A549 (cell line): ENCODE measurements at regions not wholly inside any gene's neighbourhood (a gene's known extent, or its start where the extent isn't known, plus 50 kb on each side); places are given as distances from the start of the nearest gene placed in this dataset.
"Not testable (repeated sequence)": the region's sequence is repeated elsewhere in the genome, so short reads cannot be mapped to it uniquely, and the experiment has no call there.

ENCODE experiments used
- ATAC-seq, 2 experiments: fragments of 200-7000 bp in 1 of 2; fragments of >200 bp in 1 of 2; cut with Nextera tagmentation in 1 of 2; cut with Tn5 transposase in 1 of 2; 3 replicates each; pipeline versions ENCODE4 v1.8.0 to v1.9.1; 2018 to 2020; ENCODE audit warnings: mild to moderate bottlenecking in 1 of 2, moderate library complexity in 1 of 2
- CTCF ChIA-PET: fragments of 300-600 bp; sonication (Branson Sonifier 250); formaldehyde crosslinking; extraction: SDS; loops from one replicate; lab custom pipeline; 2021; ENCODE audit warnings: antibody characterized with exemption, inconsistent platforms; lab: Yijun Ruan, JAX
- POLR2A ChIA-PET: fragments of 350-600 bp; formaldehyde crosslinking; extraction: SDS; loops from one replicate; lab custom pipeline; 2021; ENCODE audit warnings: antibody characterized with exemption, inconsistent platforms; lab: Yijun Ruan, JAX
- DNase-seq, 2 experiments: peaks; one replicate each; pipeline versions ENCODE4 v3.0.0 to v3.0.0-alpha.2; 2011 to 2016; ENCODE audit warnings: low read depth in 1 of 2, low spot score in 1 of 2
- FAIRE-seq: peaks from 2 replicates; lab custom pipeline; 2011; peaks lifted over from hg19 to GRCh38; lab: Jason Lieb, UNC
- H3K27ac ChIP-seq, 2 experiments: fragments of >200 bp; sonication (Bioruptor Twin); formaldehyde crosslinking; 3 replicates each; pipeline ENCODE4 v1.5.1; 2016 to 2017
- H3K4me1 ChIP-seq: fragments of >200 bp; sonication (Bioruptor Twin); formaldehyde crosslinking; 3 replicates; pipeline ENCODE4 v1.6.1; 2016
- H3K4me2 ChIP-seq: fragments of >200 bp; sonication (Bioruptor Twin); formaldehyde crosslinking; 3 replicates; pipeline ENCODE4 v1.6.1; 2016
- H3K4me3 ChIP-seq: fragments of >200 bp; sonication (Bioruptor Twin); formaldehyde crosslinking; 3 replicates; pipeline ENCODE4 v1.5.1; 2016
- H3K9me3 ChIP-seq: fragments of >200 bp; sonication (Bioruptor Twin); formaldehyde crosslinking; 3 replicates; pipeline ENCODE4 v1.6.1; 2016
- BHLHE40 ChIP-seq: IDR thresholded peaks from 2 replicates; pipeline ENCODE4 v1.6.1; 2012; ENCODE audit warnings: low read depth, low read length, inconsistent platforms
- EP300 ChIP-seq, 2 experiments: fragments of >200 bp; sonication (Bioruptor Twin); formaldehyde crosslinking; IDR thresholded peaks; 2 replicates in 1 of 2; 3 replicates in 1 of 2; pipeline ENCODE4 v1.6.1; 2016 to 2017
- ESRRA ChIP-seq: fragments of 150-350 bp; IDR thresholded peaks from 2 replicates; pipeline ENCODE4 v1.6.1; 2014; ENCODE audit warnings: mild to moderate bottlenecking, low read length, borderline replicate concordance
- FOSB ChIP-seq: fragments of 250-450 bp; sonication (Bioruptor Pico); IDR thresholded peaks from 2 replicates; pipeline ENCODE4 v1.5.0; 2020; ENCODE audit warnings: mild to moderate bottlenecking, moderate library complexity
- FOSL2 ChIP-seq, 2 experiments: fragments of 450-650 bp in 1 of 2; fragments of >200 bp in 1 of 2; sonication (Bioruptor Twin) in 1 of 2; formaldehyde crosslinking; IDR thresholded peaks; 2 replicates each; pipeline versions ENCODE4 v1.5.0 to v1.6.1; 2016 to 2020; ENCODE audit warnings: mild to moderate bottlenecking in 1 of 2, moderate library complexity in 1 of 2
- FOXS1 ChIP-seq: fragments of 250-450 bp; sonication (Bioruptor Pico); IDR thresholded peaks from 2 replicates; pipeline ENCODE4 v1.5.0; 2020; ENCODE audit warnings: mild to moderate bottlenecking, moderate library complexity
- JUN ChIP-seq, 2 experiments: fragments of >200 bp; sonication (Bioruptor Twin); formaldehyde crosslinking; IDR thresholded peaks; 2 replicates in 1 of 2; 3 replicates in 1 of 2; pipeline ENCODE4 v1.6.1; 2016 to 2017
- JUNB ChIP-seq: fragments of >200 bp; sonication (Bioruptor Twin); formaldehyde crosslinking; IDR thresholded peaks from 2 replicates; pipeline ENCODE4 v1.6.1; 2016
- MAZ ChIP-seq: fragments of 150-350 bp; IDR thresholded peaks from 2 replicates; pipeline ENCODE4 v1.6.1; 2014; ENCODE audit warnings: antibody characterized with exemption, low read depth, low read length, borderline replicate concordance
- NFE2L2 ChIP-seq: fragments of 150-350 bp; conservative IDR thresholded peaks from 2 replicates; pipeline ENCODE4 v1.6.1; 2014; ENCODE audit warnings: low read length
- PHF8 ChIP-seq: fragments of 200-600 bp; sonication (generic); IDR thresholded peaks from 2 replicates; pipeline ENCODE4 v1.6.1; 2016; ENCODE audit warnings: low read depth, mild to moderate bottlenecking, antibody characterized with exemption, moderate library complexity, borderline replicate concordance
- POLR2A ChIP-seq: IDR thresholded peaks from 2 replicates; pipeline ENCODE4 v1.6.1; 2012; ENCODE audit warnings: mild to moderate bottlenecking, low read length
- POLR2AphosphoS2 ChIP-seq: conservative IDR thresholded peaks from 2 replicates; pipeline ENCODE4 v1.6.1; 2012; ENCODE audit warnings: low read length, improper control_type of control experiment, inconsistent platforms
- ZC3H11A ChIP-seq: fragments of 450-650 bp; IDR thresholded peaks from 2 replicates; pipeline ENCODE4 v1.6.1; 2014; ENCODE audit warnings: antibody characterized with exemption, mild to moderate bottlenecking
- ZSCAN20 ChIP-seq: fragments of 250-450 bp; sonication (Bioruptor Pico); IDR thresholded peaks from 2 replicates; pipeline ENCODE4 v1.8.0; 2022; ENCODE audit warnings: mild to moderate bottlenecking, moderate library complexity
- WGBS: methylation state at CpG from one replicate; pipeline ENCODE4 v1.1.6; 2017; ENCODE audit errors: missing lambda C conversion rate; 5-methylcytosine and 5-hydroxymethylcytosine counted together
- TF ChIP-seq, protein P1 (sequence below): fragments of 250-450 bp; sonication (Bioruptor Pico); IDR thresholded peaks from 2 replicates; pipeline ENCODE4 v1.5.0; 2020; ENCODE audit warnings: low read depth, mild to moderate bottlenecking, moderate library complexity
- TF ChIP-seq, protein P2 (sequence below): IDR thresholded peaks from 2 replicates; pipeline ENCODE4 v1.6.1; 2012; ENCODE audit warnings: low read depth, borderline replicate concordance
- TF ChIP-seq, protein P3 (sequence below): fragments of >200 bp; sonication (Bioruptor Twin); formaldehyde crosslinking; IDR thresholded peaks from 2 replicates; pipeline ENCODE4 v1.6.1; 2016

DNA sequence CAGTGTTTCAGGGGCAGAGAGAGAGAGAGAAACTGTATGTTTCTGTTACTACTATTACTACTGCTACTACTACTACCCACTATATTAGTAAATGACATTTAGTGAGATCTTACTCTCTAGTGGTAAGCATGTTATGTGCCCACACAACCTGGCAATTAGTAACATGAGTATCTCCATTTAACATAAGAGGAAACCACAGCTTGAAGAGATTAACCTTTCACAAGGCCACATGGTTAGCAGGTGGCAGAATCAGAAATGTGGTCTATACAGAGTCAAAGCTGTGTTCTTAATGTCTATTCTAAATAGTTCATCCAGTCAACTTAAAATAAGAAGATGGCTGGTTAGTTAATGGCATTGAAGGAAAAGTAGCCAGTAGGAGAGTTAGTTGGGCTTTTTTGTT, 961.6 kb downstream of the MCTP2 start (continued):
- TF ChIP-seq FOSB (CRISPR knock-in tag) (no peak), ESRRA (no peak), NFE2L2 (no peak), POLR2AphosphoS2 (no peak), JUNB (no peak)
- TF ChIP-seq, protein P1, sequence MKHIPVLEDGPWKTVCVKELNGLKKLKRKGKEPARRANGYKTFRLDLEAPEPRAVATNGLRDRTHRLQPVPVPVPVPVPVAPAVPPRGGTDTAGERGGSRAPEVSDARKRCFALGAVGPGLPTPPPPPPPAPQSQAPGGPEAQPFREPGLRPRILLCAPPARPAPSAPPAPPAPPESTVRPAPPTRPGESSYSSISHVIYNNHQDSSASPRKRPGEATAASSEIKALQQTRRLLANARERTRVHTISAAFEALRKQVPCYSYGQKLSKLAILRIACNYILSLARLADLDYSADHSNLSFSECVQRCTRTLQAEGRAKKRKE (CRISPR knock-in tag): no peak

DNA sequence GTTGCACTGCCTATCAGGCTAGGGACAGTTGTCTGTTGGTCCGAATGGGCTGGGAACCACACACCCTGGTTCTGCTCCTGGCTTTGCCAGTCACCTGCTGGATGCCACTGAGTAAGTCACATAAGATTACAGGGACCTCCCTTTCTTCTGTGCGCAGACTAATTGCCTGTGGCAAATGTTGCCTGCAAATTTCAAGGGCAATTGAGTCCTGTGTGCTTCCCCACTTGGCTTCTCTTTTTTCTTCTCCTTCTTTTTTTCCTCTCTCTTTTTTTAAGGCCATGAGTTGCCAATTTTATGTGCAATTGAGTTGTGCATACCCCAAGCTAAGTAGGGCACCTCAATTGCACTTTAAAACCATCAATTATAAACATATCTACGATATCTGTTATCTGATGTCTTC, 963.4 kb downstream of the MCTP2 start:
- POLR2A ChIA-PET: no interaction called here
- TF ChIP-seq, protein P2, sequence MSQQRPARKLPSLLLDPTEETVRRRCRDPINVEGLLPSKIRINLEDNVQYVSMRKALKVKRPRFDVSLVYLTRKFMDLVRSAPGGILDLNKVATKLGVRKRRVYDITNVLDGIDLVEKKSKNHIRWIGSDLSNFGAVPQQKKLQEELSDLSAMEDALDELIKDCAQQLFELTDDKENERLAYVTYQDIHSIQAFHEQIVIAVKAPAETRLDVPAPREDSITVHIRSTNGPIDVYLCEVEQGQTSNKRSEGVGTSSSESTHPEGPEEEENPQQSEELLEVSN: no peak
- TF ChIP-seq FOXS1 (CRISPR knock-in tag): no peak
- TF ChIP-seq, all 56 proteins: peak for 0
- H3K4me1 ChIP-seq: no peaks in the 10 kb centered on the region
- H3K27ac ChIP-seq: no peak overlapping the region
- no peak overlapping the region for H3K4me3 ChIP-seq
- no peak for ATAC-seq
- DNase-seq: no peak
- H3K4me2 ChIP-seq: no peak overlapping the region
- H3K9me3 ChIP-seq: no peaks in the 10 kb centered on the region
- FAIRE-seq: no peak
- WGBS: 41% methylated on average over 3 of the region's 3 CpGs
- CTCF ChIA-PET: no interaction called here

DNA sequence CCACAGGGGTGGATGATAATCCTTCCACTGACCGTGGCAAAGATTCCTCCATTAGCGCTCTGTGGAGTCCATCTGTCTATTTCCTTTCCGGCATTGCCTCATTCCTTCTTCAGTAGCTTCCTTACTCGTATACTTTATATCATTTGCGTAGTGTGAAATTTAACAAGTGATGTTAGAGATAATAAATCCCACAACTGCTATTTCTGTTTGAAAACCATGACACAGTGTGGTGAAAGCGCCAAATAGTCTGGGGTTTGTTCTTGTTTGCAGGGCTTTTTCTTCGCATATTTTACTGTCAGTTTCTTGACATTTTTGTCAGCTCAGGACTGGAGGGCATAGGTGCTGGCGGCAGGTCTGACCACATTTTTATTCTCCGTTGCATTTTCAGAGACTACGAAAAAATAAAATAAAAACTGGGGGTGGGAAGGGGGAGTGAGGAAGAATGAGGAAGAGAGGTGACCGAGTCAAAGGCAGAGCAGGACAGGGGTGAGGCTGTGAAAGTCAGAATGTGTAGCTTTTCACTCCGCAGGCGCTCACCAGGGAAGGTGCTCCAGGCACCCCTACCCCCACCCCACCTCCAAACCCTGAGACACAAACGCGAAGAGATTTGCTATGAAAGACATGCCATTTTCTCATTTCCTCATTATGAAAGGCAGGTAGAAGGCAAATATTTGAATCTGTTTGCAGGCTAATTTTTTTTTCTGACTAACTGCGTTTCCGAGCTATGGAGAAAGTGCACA, 965.0 kb downstream of the MCTP2 start:
- TF ChIP-seq BHLHE40: no peak
- no peak for TF ChIP-seq PHF8
- TF ChIP-seq POLR2A: no peak
- TF ChIP-seq FOXS1 (CRISPR knock-in tag): no peak
- no peak for TF ChIP-seq ZSCAN20 (CRISPR knock-in tag)
- TF ChIP-seq, all 56 proteins: peak for 0
- FAIRE-seq (no peak), DNase-seq (no peak), ATAC-seq (peak; percentile 50 to 61; a peak in 3 of 6 replicates)
- ChIA-PET POLR2A (no interaction called here), CTCF (interaction anchor here (0.8 kb wide), 1 partner anchor 1424 kb away, joined by 3 read pairs; no protein-coding TSS in a partner anchor)
- no peaks in the 10 kb centered on the region for H3K4me1 ChIP-seq
- 22% methylated on average over 17 of the region's 17 CpGs for WGBS
- H3K9me3 ChIP-seq: peaks cover 4% of the 10 kb centered on the region; the same call in 2 of the 3 replicates
- peak overlapping the region; percentile 52 for H3K4me2 ChIP-seq
- no peak overlapping the region for H3K27ac ChIP-seq
- H3K4me3 ChIP-seq: peak overlapping the region; percentile 13; the same call in 2 of the 3 replicates

DNA sequence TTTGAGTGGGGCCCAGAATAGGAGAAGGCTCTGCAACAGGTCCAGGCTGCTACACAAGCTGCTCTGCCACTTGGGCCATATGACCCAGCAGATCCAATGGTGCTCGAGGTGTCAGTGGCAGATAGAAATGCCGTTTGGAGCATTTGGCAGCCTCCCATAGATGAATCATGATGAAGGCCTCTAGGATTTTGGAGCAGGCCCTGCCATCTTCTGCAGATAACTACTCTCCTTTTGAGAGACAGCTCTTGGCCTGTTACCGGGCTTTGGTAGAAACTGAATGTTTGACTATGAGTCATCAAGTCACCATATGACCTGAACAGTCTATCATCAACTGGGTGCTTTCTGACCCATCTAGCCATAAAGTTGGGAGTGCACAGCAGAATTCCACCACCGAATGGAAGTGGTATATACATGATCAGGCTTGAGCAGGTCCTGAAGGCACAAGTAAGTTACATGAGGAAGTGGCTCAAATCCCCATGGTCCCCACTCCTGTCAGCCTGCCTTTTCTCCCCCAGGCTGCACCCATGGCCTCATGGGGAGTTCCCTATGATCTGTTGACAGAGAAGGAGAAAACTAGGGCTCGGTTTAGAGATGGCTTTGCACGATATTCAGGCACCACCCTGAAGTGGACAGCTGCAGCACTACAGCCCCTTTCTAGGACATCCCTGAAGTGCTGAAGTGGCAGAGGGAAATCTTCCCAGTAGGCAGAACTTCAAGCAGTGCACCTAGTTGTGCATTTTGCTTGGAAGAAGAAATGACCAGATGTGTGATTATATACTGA, 971.4 kb downstream of the MCTP2 start:
- POLR2A ChIA-PET: no interaction called here
- Histone ChIP-seq H3K4me1 (no peaks in the 10 kb centered on the region), H3K27ac (no peak overlapping the region), H3K9me3 (peaks cover 4% of the 10 kb centered on the region; the same call in 2 of the 3 replicates), H3K4me2 (no peak overlapping the region), H3K4me3 (no peak overlapping the region)
- CTCF ChIA-PET: no interaction called here
- ATAC-seq (no peak), FAIRE-seq (no peak), DNase-seq (no peak)
- WGBS: 2% methylated on average over 5 of the region's 6 CpGs
- no peak for TF ChIP-seq FOSB (CRISPR knock-in tag)
- no peak for TF ChIP-seq FOSL2 (IDR thresholded peaks at IDR 0.05)
- TF ChIP-seq FOSL2 (CRISPR knock-in tag; IDR thresholded peaks at IDR 0.05): peak; percentile 41; the same call in 1 of the 2 replicates

DNA sequence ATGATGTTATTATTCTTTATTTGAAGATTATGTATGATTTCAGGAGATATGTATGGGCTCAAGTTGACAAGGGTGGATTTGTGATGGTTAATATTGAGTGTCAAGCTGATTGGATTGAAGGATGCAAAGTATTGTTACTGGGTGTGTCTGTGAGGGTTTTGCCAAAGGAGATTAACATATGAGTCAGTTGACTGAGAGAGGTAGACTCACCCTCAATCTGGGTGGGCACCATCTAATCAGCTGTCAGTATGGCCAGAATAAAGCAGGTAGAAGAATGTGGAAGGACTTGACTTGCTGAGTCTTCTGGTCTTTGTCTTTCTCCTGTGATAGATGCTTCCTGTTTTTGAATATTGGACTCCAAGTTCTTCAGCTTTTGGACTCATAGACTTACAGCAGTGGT, 973.7 kb downstream of the MCTP2 start:
- CTCF ChIA-PET: interaction anchor here (1.0 kb wide), 1 partner anchor 17 kb away, joined by 3 read pairs; no protein-coding TSS in a partner anchor
- Histone ChIP-seq H3K4me3 (no peak overlapping the region), H3K4me1 (no peaks in the 10 kb centered on the region), H3K4me2 (no peak overlapping the region), H3K27ac (no peak overlapping the region)
- DNase-seq (no peak), ATAC-seq (no peak)
- TF ChIP-seq FOSL2 (IDR thresholded peaks at IDR 0.05): no peak
- no peak for TF ChIP-seq FOSL2 (CRISPR knock-in tag; IDR thresholded peaks at IDR 0.05)
- TF ChIP-seq MAZ: no peak
- TF ChIP-seq, protein P3, sequence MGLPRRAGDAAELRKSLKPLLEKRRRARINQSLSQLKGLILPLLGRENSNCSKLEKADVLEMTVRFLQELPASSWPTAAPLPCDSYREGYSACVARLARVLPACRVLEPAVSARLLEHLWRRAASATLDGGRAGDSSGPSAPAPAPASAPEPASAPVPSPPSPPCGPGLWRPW: no peak
- TF ChIP-seq ZC3H11A: no peak
- TF ChIP-seq, protein P1 (CRISPR knock-in tag): no peak
- no peak for TF ChIP-seq ZSCAN20 (CRISPR knock-in tag)
- no peak for TF ChIP-seq EP300 (IDR thresholded peaks at IDR 0.05)
- no peak for TF ChIP-seq JUN (IDR thresholded peaks at IDR 0.05)
- TF ChIP-seq, all 56 proteins: peak for 0
- POLR2A ChIA-PET: no interaction called here
- FAIRE-seq: no peak
- peaks cover 4% of the 10 kb centered on the region; the same call in 2 of the 3 replicates for H3K9me3 ChIP-seq

DNA sequence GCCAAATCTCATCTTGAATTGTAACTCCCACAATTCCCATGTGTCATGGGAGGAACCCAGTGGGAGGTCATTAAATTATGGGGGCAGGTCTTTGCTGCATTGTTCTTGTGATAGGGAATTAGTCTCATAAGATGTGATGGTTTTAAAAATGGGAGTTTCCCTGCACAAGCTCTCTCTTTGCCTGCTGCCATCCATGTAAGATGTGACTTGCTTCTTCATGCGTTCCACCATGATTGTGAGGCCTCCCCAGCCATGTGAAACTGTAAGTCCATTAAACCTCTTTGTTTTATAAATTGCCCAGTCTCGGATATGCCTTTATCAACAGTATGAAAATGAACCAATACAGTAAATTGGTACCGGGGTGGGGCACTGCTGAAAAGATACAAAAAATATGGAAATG, 974.5 kb downstream of the MCTP2 start:
- POLR2A ChIA-PET, ATAC-seq: not testable (repeated sequence)
- WGBS: 22% methylated on average over 3 of the region's 3 CpGs

More for the DNA sequence above, 974.5 kb downstream of the MCTP2 start:
- H3K4me2 ChIP-seq, H3K27ac ChIP-seq, H3K9me3 ChIP-seq, H3K4me3 ChIP-seq, DNase-seq, H3K4me1 ChIP-seq, CTCF ChIA-PET, FAIRE-seq: not testable (repeated sequence)
